ENCODE measurements at regions not wholly inside any gene's neighbourhood (a gene's known extent, or its start where the extent isn't known, plus 50 kb on each side); places are given as distances from the start of the nearest gene placed in this dataset.

GRCh38 chr4:167623241-167623572, 388.9 kb upstream of the SPOCK3 start:
- DNase-seq (ENCODE audit: low read depth, low spot score): no peak
- no peak for TF ChIP-seq CTCF (IDR thresholded peaks at IDR 0.05; ENCODE audit: insufficient read depth, low read length, missing control alignments)
- ChIA-PET CTCF (interaction anchor here (0.7 to 2.0 kb wide), 16 partner anchors 9 to 1457 kb away, joined by 3 to 16 read pairs (median 6); no protein-coding TSS in a partner anchor), POLR2A (no interaction called here)
- no peak overlapping the region for H3K4me3 ChIP-seq (ENCODE audit: low read depth, low read length)

GRCh38 chr4:167629272-167629671, 395.0 kb upstream of the SPOCK3 start:
- no peak for DNase-seq (ENCODE audit: low read depth, low spot score)
- TF ChIP-seq CTCF (IDR thresholded peaks at IDR 0.05; ENCODE audit: insufficient read depth, low read length, missing control alignments): no peak
- ChIA-PET CTCF (no interaction called here), POLR2A (no interaction called here)
- no peak overlapping the region for H3K4me3 ChIP-seq (ENCODE audit: low read depth, low read length)

GRCh38 chr4:167642250-167642649, 408.0 kb upstream of the SPOCK3 start:
- DNase-seq (ENCODE audit: low read depth, low spot score): no peak
- CTCF ChIA-PET: interaction anchor here (1.4 kb wide), 1 partner anchor 20 kb away, joined by 9 read pairs; no protein-coding TSS in a partner anchor
- POLR2A ChIA-PET: no interaction called here
- no peak overlapping the region for H3K4me3 ChIP-seq (ENCODE audit: low read depth, low read length)
- TF ChIP-seq CTCF (IDR thresholded peaks at IDR 0.05; ENCODE audit: insufficient read depth, low read length, missing control alignments): no peak

- DNase-seq (ENCODE audit: low read depth, low spot score): no peak
- TF ChIP-seq CTCF (IDR thresholded peaks at IDR 0.05; ENCODE audit: insufficient read depth, low read length, missing control alignments): no peak
- ChIA-PET POLR2A (no interaction called here), CTCF (no interaction called here)
- no peak overlapping the region for H3K4me3 ChIP-seq (ENCODE audit: low read depth, low read length)
Measured at GRCh38 chr4:167645358-167645757, 411.1 kb upstream of the SPOCK3 start.

- DNase-seq (ENCODE audit: low read depth, low spot score): no peak
- CTCF ChIA-PET: no interaction called here
- H3K4me3 ChIP-seq (ENCODE audit: low read depth, low read length): no peak overlapping the region
- no peak for TF ChIP-seq CTCF (IDR thresholded peaks at IDR 0.05; ENCODE audit: insufficient read depth, low read length, missing control alignments)
- POLR2A ChIA-PET: no interaction called here
Measured at GRCh38 chr4:167652267-167652666, 418.0 kb upstream of the SPOCK3 start.

GRCh38 chr4:167688660-167689142, 403.6 kb upstream of the ANXA10 start:
- CTCF ChIA-PET: interaction anchor here (1.2 kb wide), 1 partner anchor 66 kb away, joined by 3 read pairs; no protein-coding TSS in a partner anchor
- POLR2A ChIA-PET: no interaction called here
- H3K4me3 ChIP-seq (ENCODE audit: low read depth, low read length): no peak overlapping the region; the same call in 1 of the 2 replicates
- DNase-seq (ENCODE audit: low read depth, low spot score): no peak
- no peak for TF ChIP-seq CTCF (IDR thresholded peaks at IDR 0.05; ENCODE audit: insufficient read depth, low read length, missing control alignments)

Data from AG04449 (cell line).